ENCODE measurements at regions not wholly inside any gene's neighbourhood (a gene's known extent, or its start where the extent isn't known, plus 50 kb on each side); places are given as distances from the start of the nearest gene placed in this dataset.

DNA sequence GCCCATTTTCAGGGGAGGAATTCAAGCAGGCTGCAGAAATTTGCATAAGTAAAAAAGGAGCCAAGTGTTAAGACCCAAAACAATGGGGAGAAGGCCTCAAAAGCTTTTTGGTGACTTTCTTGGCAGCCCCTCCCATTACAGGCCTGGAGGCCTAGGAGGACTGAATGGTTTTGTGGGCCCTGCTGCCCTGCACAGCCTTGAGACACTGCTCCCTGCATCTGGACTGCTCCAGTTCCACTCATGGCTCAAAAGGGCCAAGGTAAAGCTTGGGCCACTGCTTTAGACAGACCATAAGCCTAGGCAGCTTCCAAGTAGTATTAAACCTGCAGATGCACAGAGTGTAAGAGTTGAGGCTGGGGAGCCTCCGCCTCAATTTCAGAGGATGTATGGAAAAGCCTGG is 501.6 kb downstream of the MID1IP1 start:
- no peak for TF ChIP-seq TCF7L2 (IDR thresholded peaks at IDR 0.05; ENCODE audit: borderline replicate concordance, extremely low read depth, insufficient read depth, insufficient read length)
- no peak for TF ChIP-seq POLR2A (IDR thresholded peaks at IDR 0.05; ENCODE audit: borderline replicate concordance, extremely low read depth, insufficient read depth, insufficient read length)
- TF ChIP-seq RAD21 (IDR thresholded peaks at IDR 0.05; ENCODE audit: low read depth), result no peak
- no peak for TF ChIP-seq EZH2 (IDR thresholded peaks at IDR 0.05)
- no peak for TF ChIP-seq ZNF274 (IDR thresholded peaks at IDR 0.05; ENCODE audit: low read depth, low read length)
- no peak for TF ChIP-seq SIN3A (IDR thresholded peaks at IDR 0.05; ENCODE audit: low read depth)
- no peak for TF ChIP-seq POLR2AphosphoS5 (IDR thresholded peaks at IDR 0.05; ENCODE audit: low read depth, low read length)
- no peak for TF ChIP-seq EGR1 (IDR thresholded peaks at IDR 0.05; ENCODE audit: low read depth)
- TF ChIP-seq, protein P1, sequence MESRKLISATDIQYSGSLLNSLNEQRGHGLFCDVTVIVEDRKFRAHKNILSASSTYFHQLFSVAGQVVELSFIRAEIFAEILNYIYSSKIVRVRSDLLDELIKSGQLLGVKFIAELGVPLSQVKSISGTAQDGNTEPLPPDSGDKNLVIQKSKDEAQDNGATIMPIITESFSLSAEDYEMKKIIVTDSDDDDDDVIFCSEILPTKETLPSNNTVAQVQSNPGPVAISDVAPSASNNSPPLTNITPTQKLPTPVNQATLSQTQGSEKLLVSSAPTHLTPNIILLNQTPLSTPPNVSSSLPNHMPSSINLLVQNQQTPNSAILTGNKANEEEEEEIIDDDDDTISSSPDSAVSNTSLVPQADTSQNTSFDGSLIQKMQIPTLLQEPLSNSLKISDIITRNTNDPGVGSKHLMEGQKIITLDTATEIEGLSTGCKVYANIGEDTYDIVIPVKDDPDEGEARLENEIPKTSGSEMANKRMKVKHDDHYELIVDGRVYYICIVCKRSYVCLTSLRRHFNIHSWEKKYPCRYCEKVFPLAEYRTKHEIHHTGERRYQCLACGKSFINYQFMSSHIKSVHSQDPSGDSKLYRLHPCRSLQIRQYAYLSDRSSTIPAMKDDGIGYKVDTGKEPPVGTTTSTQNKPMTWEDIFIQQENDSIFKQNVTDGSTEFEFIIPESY (IDR thresholded peaks at IDR 0.05; ENCODE audit: extremely low read depth, insufficient replicate concordance, low read length), result no peak
- TF ChIP-seq, protein P2, sequence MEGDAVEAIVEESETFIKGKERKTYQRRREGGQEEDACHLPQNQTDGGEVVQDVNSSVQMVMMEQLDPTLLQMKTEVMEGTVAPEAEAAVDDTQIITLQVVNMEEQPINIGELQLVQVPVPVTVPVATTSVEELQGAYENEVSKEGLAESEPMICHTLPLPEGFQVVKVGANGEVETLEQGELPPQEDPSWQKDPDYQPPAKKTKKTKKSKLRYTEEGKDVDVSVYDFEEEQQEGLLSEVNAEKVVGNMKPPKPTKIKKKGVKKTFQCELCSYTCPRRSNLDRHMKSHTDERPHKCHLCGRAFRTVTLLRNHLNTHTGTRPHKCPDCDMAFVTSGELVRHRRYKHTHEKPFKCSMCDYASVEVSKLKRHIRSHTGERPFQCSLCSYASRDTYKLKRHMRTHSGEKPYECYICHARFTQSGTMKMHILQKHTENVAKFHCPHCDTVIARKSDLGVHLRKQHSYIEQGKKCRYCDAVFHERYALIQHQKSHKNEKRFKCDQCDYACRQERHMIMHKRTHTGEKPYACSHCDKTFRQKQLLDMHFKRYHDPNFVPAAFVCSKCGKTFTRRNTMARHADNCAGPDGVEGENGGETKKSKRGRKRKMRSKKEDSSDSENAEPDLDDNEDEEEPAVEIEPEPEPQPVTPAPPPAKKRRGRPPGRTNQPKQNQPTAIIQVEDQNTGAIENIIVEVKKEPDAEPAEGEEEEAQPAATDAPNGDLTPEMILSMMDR (IDR thresholded peaks at IDR 0.05 in 2 of 3, conservative IDR thresholded peaks at IDR 0.05 in 1 of 3; ENCODE audit: borderline replicate concordance in 1 of 3, insufficient read depth in 1 of 3, low read depth in 2 of 3, low read length in 2 of 3), result no peak
- no peak for TF ChIP-seq CEBPB (IDR thresholded peaks at IDR 0.05; ENCODE audit: low read depth)
- no peak for TF ChIP-seq CBX3 (IDR thresholded peaks at IDR 0.05; ENCODE audit: low read depth)
- no peak for TF ChIP-seq ZFX (IDR thresholded peaks at IDR 0.05)
- TF ChIP-seq YY1 (IDR thresholded peaks at IDR 0.05; ENCODE audit: extremely low read depth, insufficient replicate concordance, low read depth, low read length), result no peak
- TF ChIP-seq, protein P3, sequence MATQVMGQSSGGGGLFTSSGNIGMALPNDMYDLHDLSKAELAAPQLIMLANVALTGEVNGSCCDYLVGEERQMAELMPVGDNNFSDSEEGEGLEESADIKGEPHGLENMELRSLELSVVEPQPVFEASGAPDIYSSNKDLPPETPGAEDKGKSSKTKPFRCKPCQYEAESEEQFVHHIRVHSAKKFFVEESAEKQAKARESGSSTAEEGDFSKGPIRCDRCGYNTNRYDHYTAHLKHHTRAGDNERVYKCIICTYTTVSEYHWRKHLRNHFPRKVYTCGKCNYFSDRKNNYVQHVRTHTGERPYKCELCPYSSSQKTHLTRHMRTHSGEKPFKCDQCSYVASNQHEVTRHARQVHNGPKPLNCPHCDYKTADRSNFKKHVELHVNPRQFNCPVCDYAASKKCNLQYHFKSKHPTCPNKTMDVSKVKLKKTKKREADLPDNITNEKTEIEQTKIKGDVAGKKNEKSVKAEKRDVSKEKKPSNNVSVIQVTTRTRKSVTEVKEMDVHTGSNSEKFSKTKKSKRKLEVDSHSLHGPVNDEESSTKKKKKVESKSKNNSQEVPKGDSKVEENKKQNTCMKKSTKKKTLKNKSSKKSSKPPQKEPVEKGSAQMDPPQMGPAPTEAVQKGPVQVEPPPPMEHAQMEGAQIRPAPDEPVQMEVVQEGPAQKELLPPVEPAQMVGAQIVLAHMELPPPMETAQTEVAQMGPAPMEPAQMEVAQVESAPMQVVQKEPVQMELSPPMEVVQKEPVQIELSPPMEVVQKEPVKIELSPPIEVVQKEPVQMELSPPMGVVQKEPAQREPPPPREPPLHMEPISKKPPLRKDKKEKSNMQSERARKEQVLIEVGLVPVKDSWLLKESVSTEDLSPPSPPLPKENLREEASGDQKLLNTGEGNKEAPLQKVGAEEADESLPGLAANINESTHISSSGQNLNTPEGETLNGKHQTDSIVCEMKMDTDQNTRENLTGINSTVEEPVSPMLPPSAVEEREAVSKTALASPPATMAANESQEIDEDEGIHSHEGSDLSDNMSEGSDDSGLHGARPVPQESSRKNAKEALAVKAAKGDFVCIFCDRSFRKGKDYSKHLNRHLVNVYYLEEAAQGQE (IDR thresholded peaks at IDR 0.05; ENCODE audit: low read depth), result no peak
- Histone ChIP-seq H4K20me1 (ENCODE audit: insufficient read depth) (no peaks in the 10 kb centered on the region), H3K4me1 (ENCODE audit: control insufficient read depth in 1 of 2, insufficient read depth in 2 of 2, low read length in 2 of 2) (no peaks in the 10 kb centered on the region; a peak in 1 of 4 replicates), H3K4me3 (replicated peaks in 1 of 2; ENCODE audit: low read depth in 1 of 2, low read length in 2 of 2) (no peak overlapping the region), H3K27ac (ENCODE audit: low read depth, low read length) (no peak overlapping the region), H3K4me2 (ENCODE audit: low read length) (no peak overlapping the region), H3K9me2 (ENCODE audit: insufficient read depth) (no peaks in the 10 kb centered on the region), H3K9me3 (ENCODE audit: control insufficient read depth in 1 of 2, insufficient read depth in 1 of 2, low read depth in 1 of 2, low read length in 2 of 2) (no peaks in the 10 kb centered on the region), H3K79me2 (ENCODE audit: insufficient read depth, low read length) (no peaks in the 10 kb centered on the region), H3K9ac (ENCODE audit: low read length) (no peak overlapping the region), H2AFZ (ENCODE audit: low read depth, low read length, poor library complexity, severe bottlenecking) (no peak overlapping the region), H3K27me3 (ENCODE audit: insufficient read depth, low read length) (no peaks in the 10 kb centered on the region), H3K36me3 (ENCODE audit: control insufficient read depth in 1 of 2, insufficient read depth in 2 of 2, low read length in 2 of 2) (no peaks in the 10 kb centered on the region)
- ATAC-seq (no peak), DNase-seq (ENCODE audit: low read depth, low spot score) (no peak)
- ChIA-PET RAD21 (ENCODE audit: low non-redundant PET in 1 of 2, low total read pairs in 2 of 2, uncharacterized antibody in 2 of 2, unreplicated experiment in 2 of 2) (no interaction called here), CTCF (no interaction called here), POLR2A (no interaction called here)
- no TSS peak for BruUV-seq (replicated peaks)
- intact Hi-C loops (cut with micrococcal nuclease), result no loop called here

Data from HCT116 (cell line).